SU-DHL-6 (cell line): ENCODE measurements at regions not wholly inside any gene's neighbourhood (a gene's known extent, or its start where the extent isn't known, plus 50 kb on each side); places are given as distances from the start of the nearest gene placed in this dataset.

Source experiments
- EZH2phosphoT487 ChIP-seq: fragments of 200-600 bp; sonication (generic), shearing (Covaris generic); conservative IDR thresholded peaks from 2 replicates; pipeline ENCODE4 v1.6.1; 2018; ENCODE audit warnings: mild to moderate bottlenecking, antibody characterized with exemption, low read length, moderate library complexity, mixed read lengths
- TF ChIP-seq, protein P1 (sequence below): fragments of 200-600 bp; sonication (generic); IDR thresholded peaks from one replicate; pipeline ENCODE4 v1.5.1; 2017; ENCODE audit warnings: antibody characterized with exemption, mild to moderate bottlenecking, low read length, moderate library complexity; ENCODE audit not compliant: insufficient read depth, poor library complexity, severe bottlenecking

- TF ChIP-seq, protein P1, sequence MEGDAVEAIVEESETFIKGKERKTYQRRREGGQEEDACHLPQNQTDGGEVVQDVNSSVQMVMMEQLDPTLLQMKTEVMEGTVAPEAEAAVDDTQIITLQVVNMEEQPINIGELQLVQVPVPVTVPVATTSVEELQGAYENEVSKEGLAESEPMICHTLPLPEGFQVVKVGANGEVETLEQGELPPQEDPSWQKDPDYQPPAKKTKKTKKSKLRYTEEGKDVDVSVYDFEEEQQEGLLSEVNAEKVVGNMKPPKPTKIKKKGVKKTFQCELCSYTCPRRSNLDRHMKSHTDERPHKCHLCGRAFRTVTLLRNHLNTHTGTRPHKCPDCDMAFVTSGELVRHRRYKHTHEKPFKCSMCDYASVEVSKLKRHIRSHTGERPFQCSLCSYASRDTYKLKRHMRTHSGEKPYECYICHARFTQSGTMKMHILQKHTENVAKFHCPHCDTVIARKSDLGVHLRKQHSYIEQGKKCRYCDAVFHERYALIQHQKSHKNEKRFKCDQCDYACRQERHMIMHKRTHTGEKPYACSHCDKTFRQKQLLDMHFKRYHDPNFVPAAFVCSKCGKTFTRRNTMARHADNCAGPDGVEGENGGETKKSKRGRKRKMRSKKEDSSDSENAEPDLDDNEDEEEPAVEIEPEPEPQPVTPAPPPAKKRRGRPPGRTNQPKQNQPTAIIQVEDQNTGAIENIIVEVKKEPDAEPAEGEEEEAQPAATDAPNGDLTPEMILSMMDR, result no peak
- no peak for TF ChIP-seq EZH2phosphoT487
Observed at GRCh38 chr13:44808185-44808584, 181.1 kb downstream of the NUFIP1 start.
